GM12878 (cell line): ENCODE measurements at regions not wholly inside any gene's neighbourhood (a gene's known extent, or its start where the extent isn't known, plus 50 kb on each side); places are given as distances from the start of the nearest gene placed in this dataset.

Experiments used
- ATF3 ChIP-seq: IDR thresholded peaks from 2 replicates; pipeline ENCODE4 v1.6.1; 2011; ENCODE audit warnings: low read depth, mild to moderate bottlenecking, low read length, moderate library complexity, borderline replicate concordance; ENCODE audit errors: extremely low read depth
- TF ChIP-seq, protein P1 (sequence below): fragments of 450-650 bp; formaldehyde crosslinking; IDR thresholded peaks from 2 replicates; pipeline ENCODE4 v1.5.0; 2022; ENCODE audit warnings: mild to moderate bottlenecking, missing genetic modification characterization
- TF ChIP-seq, protein P2 (sequence below): fragments of 450-650 bp; IDR thresholded peaks from 2 replicates; pipeline ENCODE4 v1.6.1; 2018; ENCODE audit warnings: mild to moderate bottlenecking, low read depth, moderate library complexity; ENCODE audit not compliant: partially characterized antibody
- TF ChIP-seq, protein P3 (sequence below): IDR thresholded peaks from 2 replicates; pipeline ENCODE4 v1.6.1; 2012; ENCODE audit warnings: low read depth, low read length, improper control_type of control experiment

GRCh38 chr13:50101590-50101989, 86.3 kb downstream of the KCNRG start (continued):
- TF ChIP-seq, protein P1, sequence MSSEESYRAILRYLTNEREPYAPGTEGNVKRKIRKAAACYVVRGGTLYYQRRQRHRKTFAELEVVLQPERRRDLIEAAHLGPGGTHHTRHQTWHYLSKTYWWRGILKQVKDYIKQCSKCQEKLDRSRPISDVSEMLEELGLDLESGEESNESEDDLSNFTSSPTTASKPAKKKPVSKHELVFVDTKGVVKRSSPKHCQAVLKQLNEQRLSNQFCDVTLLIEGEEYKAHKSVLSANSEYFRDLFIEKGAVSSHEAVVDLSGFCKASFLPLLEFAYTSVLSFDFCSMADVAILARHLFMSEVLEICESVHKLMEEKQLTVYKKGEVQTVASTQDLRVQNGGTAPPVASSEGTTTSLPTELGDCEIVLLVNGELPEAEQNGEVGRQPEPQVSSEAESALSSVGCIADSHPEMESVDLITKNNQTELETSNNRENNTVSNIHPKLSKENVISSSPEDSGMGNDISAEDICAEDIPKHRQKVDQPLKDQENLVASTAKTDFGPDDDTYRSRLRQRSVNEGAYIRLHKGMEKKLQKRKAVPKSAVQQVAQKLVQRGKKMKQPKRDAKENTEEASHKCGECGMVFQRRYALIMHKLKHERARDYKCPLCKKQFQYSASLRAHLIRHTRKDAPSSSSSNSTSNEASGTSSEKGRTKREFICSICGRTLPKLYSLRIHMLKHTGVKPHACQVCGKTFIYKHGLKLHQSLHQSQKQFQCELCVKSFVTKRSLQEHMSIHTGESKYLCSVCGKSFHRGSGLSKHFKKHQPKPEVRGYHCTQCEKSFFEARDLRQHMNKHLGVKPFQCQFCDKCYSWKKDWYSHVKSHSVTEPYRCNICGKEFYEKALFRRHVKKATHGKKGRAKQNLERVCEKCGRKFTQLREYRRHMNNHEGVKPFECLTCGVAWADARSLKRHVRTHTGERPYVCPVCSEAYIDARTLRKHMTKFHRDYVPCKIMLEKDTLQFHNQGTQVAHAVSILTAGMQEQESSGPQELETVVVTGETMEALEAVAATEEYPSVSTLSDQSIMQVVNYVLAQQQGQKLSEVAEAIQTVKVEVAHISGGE (CRISPR knock-in tag), result no peak
- TF ChIP-seq, protein P2, sequence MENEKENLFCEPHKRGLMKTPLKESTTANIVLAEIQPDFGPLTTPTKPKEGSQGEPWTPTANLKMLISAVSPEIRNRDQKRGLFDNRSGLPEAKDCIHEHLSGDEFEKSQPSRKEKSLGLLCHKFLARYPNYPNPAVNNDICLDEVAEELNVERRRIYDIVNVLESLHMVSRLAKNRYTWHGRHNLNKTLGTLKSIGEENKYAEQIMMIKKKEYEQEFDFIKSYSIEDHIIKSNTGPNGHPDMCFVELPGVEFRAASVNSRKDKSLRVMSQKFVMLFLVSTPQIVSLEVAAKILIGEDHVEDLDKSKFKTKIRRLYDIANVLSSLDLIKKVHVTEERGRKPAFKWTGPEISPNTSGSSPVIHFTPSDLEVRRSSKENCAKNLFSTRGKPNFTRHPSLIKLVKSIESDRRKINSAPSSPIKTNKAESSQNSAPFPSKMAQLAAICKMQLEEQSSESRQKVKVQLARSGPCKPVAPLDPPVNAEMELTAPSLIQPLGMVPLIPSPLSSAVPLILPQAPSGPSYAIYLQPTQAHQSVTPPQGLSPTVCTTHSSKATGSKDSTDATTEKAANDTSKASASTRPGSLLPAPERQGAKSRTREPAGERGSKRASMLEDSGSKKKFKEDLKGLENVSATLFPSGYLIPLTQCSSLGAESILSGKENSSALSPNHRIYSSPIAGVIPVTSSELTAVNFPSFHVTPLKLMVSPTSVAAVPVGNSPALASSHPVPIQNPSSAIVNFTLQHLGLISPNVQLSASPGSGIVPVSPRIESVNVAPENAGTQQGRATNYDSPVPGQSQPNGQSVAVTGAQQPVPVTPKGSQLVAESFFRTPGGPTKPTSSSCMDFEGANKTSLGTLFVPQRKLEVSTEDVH, result no peak
- TF ChIP-seq, protein P3, sequence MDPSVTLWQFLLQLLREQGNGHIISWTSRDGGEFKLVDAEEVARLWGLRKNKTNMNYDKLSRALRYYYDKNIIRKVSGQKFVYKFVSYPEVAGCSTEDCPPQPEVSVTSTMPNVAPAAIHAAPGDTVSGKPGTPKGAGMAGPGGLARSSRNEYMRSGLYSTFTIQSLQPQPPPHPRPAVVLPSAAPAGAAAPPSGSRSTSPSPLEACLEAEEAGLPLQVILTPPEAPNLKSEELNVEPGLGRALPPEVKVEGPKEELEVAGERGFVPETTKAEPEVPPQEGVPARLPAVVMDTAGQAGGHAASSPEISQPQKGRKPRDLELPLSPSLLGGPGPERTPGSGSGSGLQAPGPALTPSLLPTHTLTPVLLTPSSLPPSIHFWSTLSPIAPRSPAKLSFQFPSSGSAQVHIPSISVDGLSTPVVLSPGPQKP, result no peak
- no peak for TF ChIP-seq ATF3
